Left kidney (tissue), 1 donor: ENCODE measurements at regions not wholly inside any gene's neighbourhood (a gene's known extent, or its start where the extent isn't known, plus 50 kb on each side); places are given as distances from the start of the nearest gene placed in this dataset.
"Not testable (repeated sequence)": the region's sequence is repeated elsewhere in the genome, so short reads cannot be mapped to it uniquely, and the experiment has no call there.

Source experiments
- DNase-seq: peaks from one replicate; pipeline ENCODE4 v3.0.0-alpha.2; 2013

- DNase-seq = no peak
These were observed 63.9 kb downstream of the MAT2B start for GRCh38 chr5:163569284-163569683.

GRCh38 chr5:163571744-163572143 is 66.3 kb downstream of the MAT2B start:
- no peak for DNase-seq

- no peak for DNase-seq
These were observed 69.3 kb downstream of the MAT2B start for GRCh38 chr5:163574472-163575440.

GRCh38 chr5:163578652-163579051 is 73.2 kb downstream of the MAT2B start:
- DNase-seq = no peak

- DNase-seq = no peak
These were observed 74.3 kb downstream of the MAT2B start for GRCh38 chr5:163579729-163580128.

- no peak for DNase-seq
These were observed 75.1 kb downstream of the MAT2B start for GRCh38 chr5:163580516-163580915.

GRCh38 chr5:163583491-163584153 is 78.2 kb downstream of the MAT2B start:
- DNase-seq = not testable (repeated sequence)

- DNase-seq = no peak
These were observed 79.8 kb downstream of the MAT2B start for GRCh38 chr5:163585206-163585605.

- no peak for DNase-seq
These were observed 81.1 kb downstream of the MAT2B start for GRCh38 chr5:163586531-163586956.

GRCh38 chr5:163594951-163595350 is 89.5 kb downstream of the MAT2B start:
- no peak for DNase-seq

- DNase-seq = no peak
These were observed 90.7 kb downstream of the MAT2B start for GRCh38 chr5:163595932-163596607.

GRCh38 chr5:163596608-163597315 is 91.3 kb downstream of the MAT2B start:
- DNase-seq = no peak

- no peak for DNase-seq
These were observed 98.6 kb downstream of the MAT2B start for GRCh38 chr5:163604013-163604412.

GRCh38 chr5:163607256-163607655 is 101.8 kb downstream of the MAT2B start:
- DNase-seq = no peak

- no peak for DNase-seq
These were observed 103.2 kb downstream of the MAT2B start for GRCh38 chr5:163608621-163609020.

- DNase-seq = no peak
These were observed 104.5 kb downstream of the MAT2B start for GRCh38 chr5:163609910-163610309.

GRCh38 chr5:163612358-163613149 is 107.1 kb downstream of the MAT2B start:
- no peak for DNase-seq

GRCh38 chr5:163613150-163613442 is 107.7 kb downstream of the MAT2B start:
- DNase-seq = no peak

GRCh38 chr5:163614787-163615186 is 109.4 kb downstream of the MAT2B start:
- DNase-seq = no peak

- no peak for DNase-seq
These were observed 114.0 kb downstream of the MAT2B start for GRCh38 chr5:163619273-163619934.

- DNase-seq = no peak
These were observed 114.5 kb downstream of the MAT2B start for GRCh38 chr5:163619951-163620350.
